ENCODE measurements at regions not wholly inside any gene's neighbourhood (a gene's known extent, or its start where the extent isn't known, plus 50 kb on each side); places are given as distances from the start of the nearest gene placed in this dataset.

GRCh38 chr12:124478985-124479645 lies 88.3 kb downstream of the NCOR2 start:
- Histone ChIP-seq H3K27ac (peak overlapping the region; percentile 30 to 79 (median 72)), H3K27me3 (no peaks in the 10 kb centered on the region), H3K9me3 (no peaks in the 10 kb centered on the region), H3K36me3 (peaks cover 0 to 51% (median 19%) of the 10 kb centered on the region in 4 donors), H3K4me1 (peaks cover 0 to 52% (median 47%) of the 10 kb centered on the region in 4 donors), H3K4me3 (no peak overlapping the region)
- TF ChIP-seq POLR2A (IDR thresholded peaks at IDR 0.05) (no peak), EP300 (IDR thresholded peaks at IDR 0.05) (no peak), POLR2AphosphoS5 (IDR thresholded peaks at IDR 0.05) (no peak), CTCF (IDR thresholded peaks at IDR 0.05) (no peak)
- WGBS, 2 donors, result 96% methylated on average over 42 of the region's 42 CpGs
- no peak for DNase-seq
- intact Hi-C loops (cut with DNase I), result no loop called here

GRCh38 chr12:124478416-124478815 lies 89.0 kb downstream of the NCOR2 start:
- no peak overlapping the region for H3K4me3 ChIP-seq
- H3K27ac ChIP-seq, result peak overlapping the region in 3 of 4 donors; percentile 30 to 79 (median 79)
- H3K9me3 ChIP-seq, result no peaks in the 10 kb centered on the region
- H3K27me3 ChIP-seq, result no peaks in the 10 kb centered on the region
- peaks cover 0 to 55% (median 49%) of the 10 kb centered on the region in 4 donors for H3K4me1 ChIP-seq
- DNase-seq, result no peak
- intact Hi-C loops (cut with DNase I), result no loop called here
- WGBS, 2 donors, result 90% methylated on average over 9 of the region's 9 CpGs
- H3K36me3 ChIP-seq, result peaks cover 0 to 51% (median 13%) of the 10 kb centered on the region in 4 donors
- no peak for TF ChIP-seq EP300 (IDR thresholded peaks at IDR 0.05)
- TF ChIP-seq CTCF (IDR thresholded peaks at IDR 0.05), result no peak

GRCh38 chr12:124477107-124477915 lies 90.1 kb downstream of the NCOR2 start:
- Histone ChIP-seq H3K4me3 (no peak overlapping the region), H3K27ac (peak overlapping the region in 3 of 4 donors; percentile 27 to 79 (median 79)), H3K4me1 (peaks cover 0 to 55% (median 49%) of the 10 kb centered on the region in 4 donors), H3K27me3 (no peaks in the 10 kb centered on the region), H3K36me3 (peaks cover 7 to 51% (median 17%) of the 10 kb centered on the region in 4 donors), H3K9me3 (no peaks in the 10 kb centered on the region)
- intact Hi-C loops (cut with DNase I), result no loop called here
- TF ChIP-seq EP300 (IDR thresholded peaks at IDR 0.05), result no peak
- TF ChIP-seq POLR2AphosphoS5 (IDR thresholded peaks at IDR 0.05), result no peak
- TF ChIP-seq POLR2A (IDR thresholded peaks at IDR 0.05), result no peak
- no peak for TF ChIP-seq CTCF (IDR thresholded peaks at IDR 0.05)
- no peak for DNase-seq
- 75 to 88% methylated on average over 15 of the region's 15 CpGs for WGBS, 2 donors

GRCh38 chr12:124476011-124476400 lies 91.4 kb downstream of the NCOR2 start:
- peaks cover 7 to 52% (median 25%) of the 10 kb centered on the region in 4 donors for H3K36me3 ChIP-seq
- WGBS, 2 donors, result 96 to 97% methylated on average over 10 of the region's 10 CpGs
- H3K9me3 ChIP-seq, result no peaks in the 10 kb centered on the region
- no peak for DNase-seq
- no peak for TF ChIP-seq POLR2AphosphoS5 (IDR thresholded peaks at IDR 0.05)
- TF ChIP-seq CTCF (IDR thresholded peaks at IDR 0.05), result no peak
- no peak for TF ChIP-seq POLR2A (IDR thresholded peaks at IDR 0.05)
- TF ChIP-seq EP300 (IDR thresholded peaks at IDR 0.05), result no peak
- H3K4me3 ChIP-seq, result no peak overlapping the region
- peak overlapping the region in 3 of 4 donors; percentile 71 to 79 (median 77) for H3K27ac ChIP-seq
- no peaks in the 10 kb centered on the region for H3K27me3 ChIP-seq
- intact Hi-C loops (cut with DNase I), result no loop called here
- H3K4me1 ChIP-seq, result peaks cover 0 to 47% (median 41%) of the 10 kb centered on the region in 4 donors
